HG03139 (cell line): ENCODE measurements at regions not wholly inside any gene's neighbourhood (a gene's known extent, or its start where the extent isn't known, plus 50 kb on each side); places are given as distances from the start of the nearest gene placed in this dataset.
"Not testable (repeated sequence)": the region's sequence is repeated elsewhere in the genome, so short reads cannot be mapped to it uniquely, and the experiment has no call there.

Source experiments
- ATAC-seq: cut with Tn5 transposase; IDR thresholded peaks from one replicate; pipeline ENCODE4 v1.9.1; 2021; ENCODE audit not compliant: unreplicated experiment

DNA sequence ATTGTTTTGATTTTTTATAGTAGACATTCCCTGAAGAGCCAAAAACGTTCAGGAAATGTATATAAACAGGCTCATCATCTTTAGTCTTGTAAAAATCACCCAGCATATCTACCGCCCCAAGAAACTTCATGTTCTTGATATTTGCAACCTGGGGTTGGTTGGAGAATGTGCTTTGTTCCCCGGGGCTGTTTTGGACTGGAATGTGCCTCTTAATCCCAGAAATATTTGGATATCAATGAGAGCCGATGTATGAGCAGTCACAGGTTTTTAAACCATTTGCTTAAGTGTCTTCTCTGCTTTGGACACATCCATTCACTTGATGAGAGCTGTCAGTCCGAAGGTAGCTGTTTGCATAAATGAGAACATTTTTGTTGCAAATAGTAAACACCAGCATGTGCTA is 449.7 kb downstream of the PCDH7 start:
- no peak for ATAC-seq

DNA sequence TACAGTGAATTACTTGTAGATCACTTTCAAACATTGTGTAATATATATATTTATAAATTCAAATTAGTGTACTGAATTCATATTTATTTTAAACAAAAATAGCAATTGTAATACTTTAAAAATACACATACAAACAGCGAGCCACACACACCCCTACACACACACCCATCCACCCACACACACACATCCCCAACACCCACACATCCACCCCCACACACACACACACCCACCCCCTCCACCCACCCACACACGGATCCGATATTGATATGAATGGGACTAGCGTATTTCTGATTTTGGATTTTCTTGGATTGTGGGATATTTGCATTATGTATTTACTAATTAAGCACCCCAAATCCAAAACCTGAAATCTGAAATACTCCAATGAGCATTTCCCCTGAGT is 451.2 kb downstream of the PCDH7 start:
- no peak for ATAC-seq

GRCh38 chr4:31175242-31175910 is 455.2 kb downstream of the PCDH7 start:
- ATAC-seq: no peak

- ATAC-seq: no peak
Measured at GRCh38 chr4:31183256-31183655, 463.1 kb downstream of the PCDH7 start.

DNA sequence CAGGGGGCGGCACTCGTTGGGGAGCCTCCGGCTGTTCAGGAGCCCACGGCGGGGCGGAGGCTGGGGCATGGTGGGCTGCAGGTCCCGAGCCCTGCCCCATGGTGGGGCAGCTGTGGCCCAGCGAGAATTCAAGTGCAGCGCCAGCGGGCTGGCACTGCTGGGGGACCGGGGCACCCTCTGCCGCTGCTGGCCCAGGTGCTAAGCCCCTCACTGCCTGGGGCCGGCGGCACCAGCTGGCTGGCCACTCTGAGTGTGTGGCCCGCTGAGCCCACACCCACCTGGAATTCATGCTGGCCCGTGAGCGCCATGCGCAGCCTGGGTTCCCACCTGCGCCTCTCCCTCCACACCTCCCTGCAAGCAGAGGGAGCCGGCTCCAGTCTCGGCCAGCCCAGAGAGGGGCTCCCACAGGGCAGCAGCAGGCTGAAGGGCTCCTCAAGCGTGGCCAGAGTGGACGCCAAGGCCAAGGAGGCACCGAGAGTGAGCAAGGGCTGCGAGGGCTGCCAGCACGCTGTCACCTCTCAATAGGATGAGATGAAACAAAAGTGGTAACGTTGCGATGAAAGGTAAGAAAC is 464.9 kb downstream of the PCDH7 start:
- ATAC-seq: no peak

GRCh38 chr4:31187979-31188378 is 467.8 kb downstream of the PCDH7 start:
- ATAC-seq: no peak

- no peak for ATAC-seq
Measured at GRCh38 chr4:31189938-31190337, 469.8 kb downstream of the PCDH7 start.

DNA sequence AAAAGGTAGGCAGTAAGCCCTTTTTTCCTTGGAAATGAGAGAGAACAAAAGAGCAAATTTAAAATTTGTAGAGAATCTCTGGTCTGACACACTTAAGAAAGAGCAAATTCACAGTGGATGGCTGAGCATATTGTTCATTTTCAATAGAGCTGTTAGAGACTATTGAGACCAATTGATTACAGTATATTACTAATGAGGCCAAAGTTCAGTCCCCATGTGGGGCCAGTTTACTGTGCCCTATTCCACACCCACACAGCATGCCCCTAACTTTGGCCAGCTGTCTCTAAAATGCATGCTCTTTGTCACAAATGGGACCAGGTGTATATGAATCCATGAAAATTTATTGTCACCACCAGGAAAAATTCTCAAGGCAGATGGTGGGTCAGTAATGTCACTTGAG is 470.5 kb downstream of the PCDH7 start:
- ATAC-seq: no peak

DNA sequence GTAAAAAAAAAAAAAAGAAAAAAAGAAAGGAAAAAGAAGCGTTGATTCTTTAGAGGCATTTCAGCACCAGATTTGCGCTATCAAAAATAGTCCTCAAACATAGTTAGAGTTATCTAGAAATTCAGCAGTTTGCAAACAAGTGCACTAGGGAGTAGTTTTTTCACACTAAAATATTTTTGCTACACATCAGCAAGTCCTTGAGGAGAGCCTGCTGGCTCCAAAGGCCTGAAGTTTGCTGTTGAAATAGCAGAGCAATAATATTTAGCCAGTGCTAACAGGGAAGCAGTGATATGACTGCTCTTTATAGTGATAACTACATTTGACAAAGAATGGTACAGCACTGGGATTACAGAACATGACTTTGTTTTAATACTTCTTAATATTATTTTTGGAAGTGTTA is 472.2 kb downstream of the PCDH7 start:
- ATAC-seq: no peak

DNA sequence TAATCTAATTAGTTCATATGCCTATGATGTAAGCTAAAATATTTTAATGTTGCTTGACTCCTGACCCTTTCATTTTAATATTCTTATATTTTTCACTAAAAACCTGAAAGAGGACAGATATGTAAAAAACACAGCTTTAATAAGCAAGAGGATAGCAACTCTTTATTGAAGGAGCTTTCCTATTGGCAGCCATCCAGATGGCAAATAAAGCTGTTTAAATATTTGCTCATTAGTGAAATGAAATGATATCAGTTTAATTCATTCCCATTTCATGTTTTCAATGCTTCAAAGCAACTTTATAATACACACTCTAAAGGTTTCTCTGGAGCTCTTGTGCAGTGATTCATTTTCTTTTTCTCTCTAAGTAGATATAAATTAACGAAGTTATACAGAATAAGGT is 473.4 kb downstream of the PCDH7 start:
- ATAC-seq: no peak

DNA sequence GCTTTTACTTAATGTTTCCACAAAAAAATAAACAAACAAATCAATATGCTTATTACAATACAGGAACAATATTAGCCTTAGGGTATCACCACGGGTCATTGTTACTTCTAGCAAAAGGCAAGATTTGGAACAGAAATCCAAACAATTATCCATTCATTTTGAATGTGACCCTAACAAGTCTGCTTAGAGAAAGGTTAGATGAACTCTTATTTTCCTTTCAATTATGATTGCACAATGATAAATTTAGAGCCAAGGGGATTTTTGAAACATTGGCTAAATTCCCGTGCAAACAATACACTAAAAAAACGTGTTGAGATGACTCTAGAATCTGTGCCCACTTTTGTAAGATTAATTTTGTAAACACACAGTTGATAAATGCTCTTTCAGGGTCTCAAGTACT is 474.7 kb downstream of the PCDH7 start:
- ATAC-seq: no peak

GRCh38 chr4:31199644-31200043 is 479.5 kb downstream of the PCDH7 start:
- no peak for ATAC-seq

- ATAC-seq: not testable (repeated sequence)
Measured at GRCh38 chr4:31202054-31202453, 481.9 kb downstream of the PCDH7 start.

- ATAC-seq: no peak
Measured at GRCh38 chr4:31204874-31205273, 484.7 kb downstream of the PCDH7 start.

GRCh38 chr4:31220921-31221320 is 500.8 kb downstream of the PCDH7 start:
- ATAC-seq: no peak

DNA sequence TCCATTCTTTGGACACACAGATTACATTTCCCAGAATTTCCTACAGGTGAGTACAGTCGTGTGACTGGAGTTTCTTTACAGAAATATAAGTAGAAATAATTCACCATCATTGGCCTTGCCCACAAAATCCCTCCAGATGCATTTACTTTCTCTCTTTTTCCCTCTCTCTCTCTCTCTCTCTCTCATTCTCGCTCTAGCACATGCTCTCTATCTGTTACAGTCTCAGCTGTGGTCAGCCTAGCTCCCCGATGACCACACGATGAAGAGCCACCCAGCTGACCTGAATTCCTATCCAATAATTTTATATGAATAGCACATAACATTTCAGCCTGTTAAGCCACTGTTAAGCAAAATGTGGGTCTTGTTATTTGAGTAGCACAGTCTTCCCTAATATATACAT is 507.9 kb downstream of the PCDH7 start:
- ATAC-seq: no peak

DNA sequence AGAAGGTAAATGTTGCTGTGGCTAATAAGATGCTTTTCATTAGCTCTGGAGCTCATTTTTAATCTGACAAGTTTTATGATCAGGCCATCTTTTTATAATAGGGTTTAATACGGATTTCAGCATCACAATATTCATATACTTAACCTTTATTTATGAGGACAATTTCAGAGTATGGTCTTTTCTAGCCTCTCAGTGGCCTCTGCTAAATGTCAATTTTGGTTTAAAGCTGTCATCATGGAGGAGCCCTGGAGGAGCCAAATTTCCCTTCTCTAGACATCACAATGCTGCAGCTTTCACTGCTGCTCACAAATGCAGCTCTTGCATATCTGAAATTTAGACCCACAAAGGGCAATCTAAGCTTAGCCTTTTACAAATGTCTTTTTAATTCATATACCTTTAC is 510.4 kb downstream of the PCDH7 start:
- ATAC-seq: no peak

- no peak for ATAC-seq
Measured at GRCh38 chr4:31234494-31234893, 514.3 kb downstream of the PCDH7 start.

DNA sequence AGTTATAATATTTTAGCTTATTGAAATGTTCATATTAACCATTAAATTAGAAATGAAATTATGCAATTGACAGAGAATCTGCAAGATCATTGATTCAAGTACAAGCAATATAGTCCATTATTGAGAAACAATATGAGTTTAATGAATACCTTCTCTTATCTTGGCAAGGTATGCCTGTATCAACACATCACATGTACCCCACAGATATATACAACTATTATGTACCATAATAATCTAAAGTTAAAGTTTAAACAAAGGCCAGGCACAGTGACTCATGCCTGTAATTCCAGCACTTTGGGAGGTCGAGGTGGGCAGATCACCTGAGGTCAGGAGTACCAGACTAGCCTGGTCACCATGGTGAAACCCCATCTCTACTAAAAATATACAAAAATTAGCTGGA is 514.7 kb downstream of the PCDH7 start:
- ATAC-seq: no peak

DNA sequence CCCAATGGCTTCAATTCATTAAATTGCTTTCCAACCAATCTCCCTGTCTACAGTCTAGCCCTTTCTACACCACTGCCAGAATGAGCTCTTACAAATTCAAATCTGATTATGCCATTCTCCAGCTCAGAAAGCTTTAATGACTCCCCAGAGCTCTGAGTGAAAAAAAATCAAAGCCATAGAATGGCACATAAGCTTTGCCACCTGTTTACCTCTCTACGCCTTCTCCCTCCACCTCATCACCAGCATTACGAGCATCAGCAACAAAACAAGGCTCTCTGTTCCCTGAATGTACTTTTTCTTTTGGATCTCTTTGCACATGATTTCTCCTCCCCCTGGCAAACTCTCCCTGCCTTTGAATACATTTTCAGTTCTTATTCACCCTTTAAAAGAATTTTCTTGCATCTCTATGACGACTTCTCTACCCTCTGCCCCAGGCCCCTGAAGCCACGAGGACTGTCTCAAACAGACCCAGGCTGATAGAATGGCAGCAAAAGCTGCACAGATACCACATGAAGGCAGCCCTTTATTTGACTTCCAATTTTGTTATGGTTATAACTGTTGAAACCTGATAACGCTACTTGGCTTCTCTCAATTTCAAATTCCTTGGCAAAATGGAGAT is 516.0 kb downstream of the PCDH7 start:
- ATAC-seq: no peak

DNA sequence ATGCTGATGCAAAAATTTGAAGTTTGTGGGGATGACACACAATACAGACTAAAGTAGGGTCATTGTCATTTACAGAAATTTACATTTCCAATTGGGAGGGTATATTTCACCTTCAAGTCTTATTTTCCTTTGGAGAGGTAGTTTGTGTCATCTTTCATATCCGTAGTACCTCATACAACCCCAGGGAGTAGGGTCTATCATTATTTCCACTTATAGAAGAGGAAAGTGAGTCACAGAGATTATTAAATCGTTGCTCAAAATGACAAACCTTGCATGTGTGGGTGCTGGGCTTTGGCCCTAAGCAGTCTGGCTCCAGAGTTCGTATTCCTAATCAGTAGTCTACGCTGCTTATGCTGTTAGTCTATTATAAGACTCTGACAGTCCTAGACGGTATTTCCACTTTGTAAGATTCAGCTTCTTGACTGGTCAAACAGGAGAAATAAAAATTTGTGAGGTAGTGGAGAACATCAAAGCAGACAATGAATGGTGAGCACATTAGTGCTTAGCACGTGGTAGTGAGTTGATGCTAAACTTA is 516.5 kb downstream of the PCDH7 start:
- no peak for ATAC-seq

GRCh38 chr4:31237233-31237632 is 517.1 kb downstream of the PCDH7 start:
- no peak for ATAC-seq
